SU-DHL-6 (cell line): ENCODE measurements at regions not wholly inside any gene's neighbourhood (a gene's known extent, or its start where the extent isn't known, plus 50 kb on each side); places are given as distances from the start of the nearest gene placed in this dataset.
"Not testable (repeated sequence)": the region's sequence is repeated elsewhere in the genome, so short reads cannot be mapped to it uniquely, and the experiment has no call there.

ENCODE experiments used
- H2AFZ ChIP-seq: fragments of 200-600 bp; sonication (generic); 2 replicates; pipeline ENCODE4 v1.6.1; 2014; ENCODE audit warnings: low read depth, mild to moderate bottlenecking, moderate library complexity, mixed read lengths, antibody characterized with exemption, low read length; ENCODE audit not compliant: severe bottlenecking
- H3F3A ChIP-seq: fragments of 200-600 bp; shearing (Covaris generic); 2 replicates; pipeline ENCODE4 v1.6.0; 2016; ENCODE audit warnings: antibody characterized with exemption, mild to moderate bottlenecking; ENCODE audit not compliant: insufficient read depth
- H3K27ac ChIP-seq: fragments of 200-600 bp; sonication (generic); 2 replicates; pipeline ENCODE4 v1.5.1; 2016; ENCODE audit warnings: low read depth, mild to moderate bottlenecking, low read length, moderate library complexity, mixed read lengths
- H3K27me3 ChIP-seq: fragments of 200-600 bp; sonication (generic), shearing (Covaris generic); 2 replicates; pipeline ENCODE4 v1.6.0; 2014; ENCODE audit warnings: mild to moderate bottlenecking, low read length
- H3K36me3 ChIP-seq: fragments of 200-600 bp; sonication (generic); 2 replicates; pipeline ENCODE4 v1.6.1; 2014; ENCODE audit warnings: mild to moderate bottlenecking, low read length, mixed read lengths
- H3K4me2 ChIP-seq: fragments of 300-600, 200-600 bp; shearing (Covaris generic), sonication (generic); 2 replicates; pipeline ENCODE4 v1.6.0; 2014; ENCODE audit warnings: low read length, low read depth, mild to moderate bottlenecking; ENCODE audit not compliant: poor library complexity, severe bottlenecking
- H3K4me3 ChIP-seq: fragments of 200-600 bp; sonication (generic); 2 replicates; pipeline ENCODE4 v1.5.1; 2014; ENCODE audit warnings: antibody characterized with exemption, low read length, mild to moderate bottlenecking, mixed read lengths; ENCODE audit not compliant: insufficient read depth, poor library complexity, severe bottlenecking
- H3K79me2 ChIP-seq: fragments of 200-600 bp; sonication (generic); 2 replicates; pipeline ENCODE4 v1.6.1; 2014; ENCODE audit warnings: mild to moderate bottlenecking, low read length, moderate library complexity; ENCODE audit not compliant: insufficient read depth
- H3K9ac ChIP-seq: fragments of 200-600 bp; sonication (generic); 2 replicates; pipeline ENCODE4 v1.7.0; 2014; ENCODE audit warnings: mild to moderate bottlenecking, low read length
- H3K9me2 ChIP-seq: fragments of 200-600 bp; sonication (generic); replicated peaks from 2 replicates; pipeline ENCODE4 v1.6.1; 2014; ENCODE audit warnings: low read length; ENCODE audit not compliant: insufficient read depth
- H3K9me3 ChIP-seq: fragments of 200-600 bp; sonication (generic); 2 replicates; pipeline ENCODE4 v1.6.1; 2014; ENCODE audit warnings: low read length, mixed read lengths; ENCODE audit not compliant: insufficient read depth
- H4K20me1 ChIP-seq: fragments of 200-600 bp; sonication (generic); 2 replicates; pipeline ENCODE4 v1.6.1; 2014; ENCODE audit warnings: low read depth, mild to moderate bottlenecking, antibody characterized with exemption, low read length, moderate library complexity, mixed read lengths
- EZH2phosphoT487 ChIP-seq: fragments of 200-600 bp; sonication (generic), shearing (Covaris generic); conservative IDR thresholded peaks from 2 replicates; pipeline ENCODE4 v1.6.1; 2018; ENCODE audit warnings: mild to moderate bottlenecking, antibody characterized with exemption, low read length, moderate library complexity, mixed read lengths
- TF ChIP-seq, protein P1 (sequence below): fragments of 200-600 bp; sonication (generic); IDR thresholded peaks from one replicate; pipeline ENCODE4 v1.5.1; 2017; ENCODE audit warnings: antibody characterized with exemption, mild to moderate bottlenecking, low read length, moderate library complexity; ENCODE audit not compliant: insufficient read depth, poor library complexity, severe bottlenecking

DNA sequence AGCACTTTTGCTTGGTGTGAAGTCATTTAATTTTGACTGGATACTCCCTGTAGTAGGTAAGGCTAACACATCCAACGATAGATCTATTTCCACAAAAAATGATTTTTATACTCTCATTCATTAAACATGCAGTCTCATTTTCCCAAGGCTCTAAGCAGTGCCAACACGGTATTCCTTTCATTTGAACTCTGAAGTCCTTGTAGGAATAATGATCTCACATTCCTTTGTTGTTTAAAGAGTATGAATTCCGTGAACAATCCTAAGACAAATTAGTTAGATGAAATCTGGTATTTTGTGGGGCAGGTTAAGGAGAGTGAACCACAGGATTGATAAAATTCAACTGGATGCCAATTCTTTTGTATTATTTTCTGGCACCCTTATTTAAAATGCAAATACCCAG lies 66.6 kb downstream of the LACC1 start:
- H3K36me3 ChIP-seq = no peaks in the 10 kb centered on the region; the same call in 1 of the 2 replicates
- no peak overlapping the region for H3K4me3 ChIP-seq
- no peaks in the 10 kb centered on the region for H3K79me2 ChIP-seq
- H3K27me3 ChIP-seq = no peaks in the 10 kb centered on the region
- no peaks in the 10 kb centered on the region for H3K9me2 ChIP-seq
- H4K20me1 ChIP-seq = no peaks in the 10 kb centered on the region
- no peak overlapping the region for H2AFZ ChIP-seq
- no peak for TF ChIP-seq EZH2phosphoT487
- TF ChIP-seq, protein P1, sequence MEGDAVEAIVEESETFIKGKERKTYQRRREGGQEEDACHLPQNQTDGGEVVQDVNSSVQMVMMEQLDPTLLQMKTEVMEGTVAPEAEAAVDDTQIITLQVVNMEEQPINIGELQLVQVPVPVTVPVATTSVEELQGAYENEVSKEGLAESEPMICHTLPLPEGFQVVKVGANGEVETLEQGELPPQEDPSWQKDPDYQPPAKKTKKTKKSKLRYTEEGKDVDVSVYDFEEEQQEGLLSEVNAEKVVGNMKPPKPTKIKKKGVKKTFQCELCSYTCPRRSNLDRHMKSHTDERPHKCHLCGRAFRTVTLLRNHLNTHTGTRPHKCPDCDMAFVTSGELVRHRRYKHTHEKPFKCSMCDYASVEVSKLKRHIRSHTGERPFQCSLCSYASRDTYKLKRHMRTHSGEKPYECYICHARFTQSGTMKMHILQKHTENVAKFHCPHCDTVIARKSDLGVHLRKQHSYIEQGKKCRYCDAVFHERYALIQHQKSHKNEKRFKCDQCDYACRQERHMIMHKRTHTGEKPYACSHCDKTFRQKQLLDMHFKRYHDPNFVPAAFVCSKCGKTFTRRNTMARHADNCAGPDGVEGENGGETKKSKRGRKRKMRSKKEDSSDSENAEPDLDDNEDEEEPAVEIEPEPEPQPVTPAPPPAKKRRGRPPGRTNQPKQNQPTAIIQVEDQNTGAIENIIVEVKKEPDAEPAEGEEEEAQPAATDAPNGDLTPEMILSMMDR = no peak
- H3F3A ChIP-seq = no peaks in the 10 kb centered on the region
- no peaks in the 10 kb centered on the region for H3K9me3 ChIP-seq
- H3K4me2 ChIP-seq = no peak overlapping the region
- H3K27ac ChIP-seq = no peak overlapping the region
- H3K9ac ChIP-seq = no peak overlapping the region

DNA sequence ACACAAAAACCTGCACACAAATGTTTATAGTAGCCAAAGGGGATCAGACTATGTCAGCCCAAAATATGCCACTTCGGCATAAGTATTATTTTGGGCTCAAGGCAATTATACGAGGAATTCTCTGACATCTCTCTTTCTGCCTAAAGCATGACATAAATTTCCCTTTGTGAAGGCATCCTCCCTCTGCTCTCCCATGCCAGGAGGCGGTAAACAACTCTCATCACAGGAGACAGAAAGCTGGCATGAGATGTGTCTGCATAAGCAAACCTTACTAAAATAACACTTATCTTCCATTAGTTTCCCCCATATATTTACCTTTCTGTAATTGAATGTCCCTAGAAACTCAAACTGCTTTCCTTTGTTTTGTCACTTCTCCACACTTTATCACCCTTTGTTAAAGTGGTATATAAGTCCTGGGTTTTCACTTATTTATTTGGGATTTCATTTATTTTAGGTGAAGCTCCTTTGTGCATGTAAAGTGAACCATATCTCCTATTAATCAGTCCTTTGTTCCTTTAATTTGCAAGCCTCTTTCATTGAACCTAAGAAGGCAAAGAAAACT lies 68.3 kb downstream of the LACC1 start:
- Histone ChIP-seq H3K9me3 (no peaks in the 10 kb centered on the region), H3K9ac (no peak overlapping the region), H3K27ac (no peak overlapping the region), H3K36me3 (no peaks in the 10 kb centered on the region; the same call in 1 of the 2 replicates), H2AFZ (no peak overlapping the region), H4K20me1 (no peaks in the 10 kb centered on the region), H3K27me3 (no peaks in the 10 kb centered on the region), H3F3A (no peaks in the 10 kb centered on the region), H3K4me3 (no peak overlapping the region), H3K9me2 (no peaks in the 10 kb centered on the region), H3K79me2 (no peaks in the 10 kb centered on the region), H3K4me2 (no peak overlapping the region)
- no peak for TF ChIP-seq EZH2phosphoT487
- TF ChIP-seq, protein P1 = no peak

DNA sequence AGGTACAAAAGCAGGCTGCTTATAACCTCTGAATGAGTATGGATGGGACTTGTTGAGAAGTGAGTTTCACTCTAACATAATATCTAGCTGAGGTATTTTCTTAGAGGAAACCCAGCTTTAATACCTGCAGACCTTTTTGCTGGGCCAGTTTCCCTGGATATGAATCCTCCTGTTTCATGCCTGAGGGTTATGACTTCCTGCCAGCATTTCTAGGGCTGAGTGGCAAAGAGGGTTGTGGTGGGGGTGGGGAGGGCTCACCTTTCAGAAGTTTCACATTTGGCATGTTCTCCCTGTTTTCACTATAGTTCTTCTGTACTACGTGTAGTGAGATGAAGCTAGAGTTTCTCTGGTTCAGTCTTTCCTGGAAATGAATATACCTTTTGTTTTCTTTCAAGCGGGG lies 73.7 kb downstream of the LACC1 start:
- no peaks in the 10 kb centered on the region for H3F3A ChIP-seq
- no peak overlapping the region for H2AFZ ChIP-seq
- no peaks in the 10 kb centered on the region; the same call in 1 of the 2 replicates for H3K36me3 ChIP-seq
- H3K9ac ChIP-seq = no peak overlapping the region
- H3K79me2 ChIP-seq = no peaks in the 10 kb centered on the region
- no peak overlapping the region for H3K27ac ChIP-seq
- 0 out of 2 replicates have a peak, but pooled peaks cover 4% of the 10 kb centered on the region for H3K9me2 ChIP-seq
- H3K4me3 ChIP-seq = no peak overlapping the region
- H3K9me3 ChIP-seq = no peaks in the 10 kb centered on the region
- no peaks in the 10 kb centered on the region; the same call in 1 of the 2 replicates for H3K27me3 ChIP-seq
- no peak overlapping the region for H3K4me2 ChIP-seq
- no peaks in the 10 kb centered on the region for H4K20me1 ChIP-seq
- TF ChIP-seq, protein P1 = no peak
- TF ChIP-seq EZH2phosphoT487 = no peak

DNA sequence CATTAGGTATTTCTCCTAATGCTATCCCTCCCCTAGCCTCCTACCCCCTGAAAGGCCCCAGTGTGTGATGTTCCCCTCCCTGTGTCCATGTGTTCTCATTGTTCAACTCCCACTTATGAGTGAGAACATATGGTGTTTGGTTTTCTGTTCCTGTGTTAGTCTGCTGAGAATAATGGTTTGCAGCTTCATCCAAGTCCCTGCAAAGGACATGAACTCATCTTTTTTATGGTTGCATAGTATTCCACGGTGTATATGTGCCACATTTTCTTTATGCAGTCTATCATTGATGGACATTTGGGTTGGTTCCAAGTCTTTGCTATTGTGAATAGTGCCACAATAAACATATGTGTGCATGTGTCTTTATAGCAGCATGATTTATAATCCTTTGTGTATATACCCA lies 77.3 kb downstream of the LACC1 start:
- not testable (repeated sequence) for H3K4me2 ChIP-seq, H3K4me3 ChIP-seq, H3K9me2 ChIP-seq, H3K9me3 ChIP-seq, H3K79me2 ChIP-seq, H3K27ac ChIP-seq, H3K9ac ChIP-seq, H3K36me3 ChIP-seq, H3K27me3 ChIP-seq, H3F3A ChIP-seq, H2AFZ ChIP-seq, H4K20me1 ChIP-seq
